GM19238 (cell line): ENCODE measurements at regions not wholly inside any gene's neighbourhood (a gene's known extent, or its start where the extent isn't known, plus 50 kb on each side); places are given as distances from the start of the nearest gene placed in this dataset.

Source experiments
- DNase-seq: peaks from one replicate; pipeline ENCODE4 v3.0.0; 2011; ENCODE audit warnings: low spot score; ENCODE audit not compliant: insufficient read length

DNA sequence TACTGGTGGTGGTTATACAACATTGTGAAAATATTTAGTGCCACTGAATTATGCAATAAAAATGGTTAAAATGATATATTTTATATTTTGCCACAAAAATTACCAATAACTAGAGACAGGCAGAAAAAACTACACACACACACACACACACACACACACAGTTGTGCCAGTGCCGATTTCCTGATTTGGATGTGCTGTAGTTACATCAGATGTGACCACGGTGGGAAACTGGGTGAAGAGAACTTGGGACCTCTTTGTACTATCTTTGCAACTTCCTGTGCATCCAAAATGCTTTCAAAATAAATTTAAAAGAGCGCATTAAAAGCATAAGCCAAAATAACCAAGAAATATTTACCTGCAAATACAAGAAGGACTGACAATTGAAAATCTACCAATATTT lies 61.6 kb upstream of the CCBE1 start:
- DNase-seq, result no peak

DNA sequence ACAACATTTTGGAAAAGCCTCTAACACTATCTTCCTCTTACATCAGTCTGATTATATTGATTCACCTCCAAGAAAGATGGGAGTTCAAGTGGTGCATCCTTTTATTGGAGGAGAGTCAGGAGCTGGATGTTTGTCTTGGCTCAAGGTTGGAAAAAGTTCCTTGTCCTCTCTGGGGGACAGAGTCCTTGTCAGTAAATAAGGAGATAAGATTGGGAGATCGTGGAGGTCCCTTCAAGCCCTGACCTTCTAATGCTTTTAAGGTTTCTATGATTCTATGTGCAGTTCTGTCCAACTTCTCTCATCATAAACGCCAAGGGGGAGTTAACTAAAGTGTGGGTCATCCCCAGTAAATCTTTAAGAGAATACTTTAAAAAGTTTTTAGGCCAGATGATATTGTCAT lies 60.9 kb upstream of the CCBE1 start:
- no peak for DNase-seq

DNA sequence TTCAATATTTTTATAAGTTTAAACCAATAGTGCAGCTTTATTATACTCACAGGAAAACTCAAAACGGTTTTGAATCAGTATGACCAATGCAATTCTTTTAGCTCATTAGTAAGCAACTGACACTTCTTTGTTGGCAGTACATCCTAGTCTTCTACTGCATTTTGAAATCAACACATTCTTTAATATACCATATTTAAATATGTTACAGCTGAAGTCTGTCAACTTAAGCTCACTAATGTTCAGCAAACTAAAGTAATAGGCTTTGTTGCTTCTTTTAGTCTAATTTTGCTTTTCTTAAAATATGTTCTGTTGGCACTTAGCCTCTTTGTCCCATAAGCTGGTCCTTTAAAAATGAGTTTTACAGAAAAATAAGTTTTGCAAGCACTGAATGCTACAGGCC lies 55.4 kb upstream of the CCBE1 start:
- no peak for DNase-seq

DNA sequence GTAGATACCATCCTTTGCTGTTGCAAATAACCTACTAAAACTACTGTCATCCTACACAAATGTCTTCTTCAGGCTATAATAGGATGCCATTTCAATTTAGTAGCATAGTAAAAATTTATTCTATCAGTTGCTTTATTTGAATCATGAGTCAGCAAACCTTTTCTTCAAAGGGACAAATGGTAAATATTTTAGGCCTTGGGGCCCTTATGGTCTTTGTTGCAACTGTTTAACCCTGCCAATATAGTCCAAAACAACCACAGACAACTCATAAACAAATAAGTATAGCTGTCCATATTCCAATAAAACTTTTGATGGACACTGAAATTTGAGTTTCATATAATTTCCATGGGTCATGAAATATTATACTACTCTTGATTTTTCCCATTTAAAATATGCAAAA lies 54.0 kb upstream of the CCBE1 start:
- no peak for DNase-seq

DNA sequence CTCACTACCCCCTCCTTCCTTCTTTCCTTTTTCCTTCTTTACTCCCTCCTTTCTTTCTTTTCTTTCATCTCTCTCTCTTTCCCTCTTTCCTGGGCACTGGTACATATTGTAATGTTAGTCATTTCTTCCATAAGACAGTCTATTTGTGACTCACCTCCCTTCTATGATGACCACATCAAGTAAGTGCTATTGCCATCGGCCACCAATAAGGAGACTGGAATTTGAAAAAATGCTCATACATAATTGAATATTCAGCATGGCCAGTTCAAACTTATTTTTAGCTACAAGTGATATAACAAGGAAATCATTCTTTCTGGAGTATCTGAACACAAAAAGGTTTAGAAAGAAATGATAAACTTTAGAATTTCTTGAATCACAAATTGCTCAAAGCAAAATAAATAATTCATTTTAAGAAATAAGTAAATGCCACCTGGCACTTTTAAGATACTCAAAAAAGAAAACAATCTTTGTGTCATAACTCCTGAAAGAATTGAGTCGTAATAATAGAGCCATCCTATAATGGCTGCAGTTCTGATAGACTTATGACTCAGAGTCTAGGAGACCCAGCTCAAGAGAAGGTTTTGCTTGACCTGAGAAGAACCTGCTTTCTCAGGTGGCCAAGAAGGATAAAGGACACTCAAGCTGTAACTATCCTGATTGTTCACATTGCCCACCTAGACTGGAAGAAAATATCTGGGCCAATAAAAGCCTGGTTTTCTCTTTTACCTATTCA lies 51.6 kb upstream of the CCBE1 start:
- no peak for DNase-seq
